Limb (tissue), 2 donors: ENCODE measurements at regions not wholly inside any gene's neighbourhood (a gene's known extent, or its start where the extent isn't known, plus 50 kb on each side); places are given as distances from the start of the nearest gene placed in this dataset.
"Not testable (repeated sequence)": the region's sequence is repeated elsewhere in the genome, so short reads cannot be mapped to it uniquely, and the experiment has no call there.

Experiments used
- DNase-seq, 2 donors: peaks; one replicate each; pipeline ENCODE4 v3.0.0-alpha.2; 2016; ENCODE audit errors: extremely low spot score in 2 of 2

GRCh38 chr12:65728848-65729793 is 95.2 kb upstream of the HMGA2 start:
- DNase-seq: peak in 1 of 2 donors; percentile 55

GRCh38 chr12:65731771-65732170 is 92.5 kb upstream of the HMGA2 start:
- no peak for DNase-seq

DNA sequence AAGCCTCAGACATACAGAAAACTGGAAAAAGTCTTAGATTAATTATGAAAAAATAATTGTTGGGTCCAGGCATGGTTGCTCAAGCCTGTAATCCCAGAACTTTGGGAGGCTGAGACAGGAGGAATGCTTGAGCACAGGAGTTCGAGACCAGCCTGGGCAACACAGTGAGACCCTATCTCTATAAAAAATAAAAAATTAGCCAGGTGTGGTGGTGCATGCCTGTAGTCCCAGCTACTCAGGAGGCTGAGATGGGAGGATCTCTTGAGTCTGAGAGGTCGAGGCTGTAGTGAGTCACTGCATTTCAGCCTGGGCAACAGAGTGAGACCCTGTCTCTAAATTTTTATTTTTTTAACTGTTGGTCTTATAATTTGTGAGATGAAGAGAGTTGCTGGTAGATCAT is 90.6 kb upstream of the HMGA2 start:
- DNase-seq: not testable (repeated sequence)

DNA sequence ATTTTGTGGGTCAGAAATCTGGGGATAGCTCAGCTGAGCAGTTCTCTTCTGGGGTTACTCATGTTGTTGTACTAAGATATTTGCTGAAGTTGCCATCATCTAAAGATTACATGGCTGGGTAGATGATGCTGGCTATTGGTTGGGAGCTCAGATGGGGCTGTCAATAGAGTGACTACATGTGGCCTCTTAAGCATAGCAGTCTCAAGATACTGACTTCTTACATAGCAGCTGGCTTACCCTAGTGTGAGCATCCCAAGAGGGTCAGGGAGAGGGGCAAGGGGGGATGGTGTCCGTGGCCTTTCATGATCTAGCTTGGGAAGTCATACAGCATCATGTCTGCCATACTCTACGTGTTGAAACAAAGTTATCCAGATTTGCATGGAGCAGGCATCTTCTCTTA is 90.1 kb upstream of the HMGA2 start:
- no peak for DNase-seq

- DNase-seq: no peak
Observed at GRCh38 chr12:65739606-65740005, 84.7 kb upstream of the HMGA2 start.

DNA sequence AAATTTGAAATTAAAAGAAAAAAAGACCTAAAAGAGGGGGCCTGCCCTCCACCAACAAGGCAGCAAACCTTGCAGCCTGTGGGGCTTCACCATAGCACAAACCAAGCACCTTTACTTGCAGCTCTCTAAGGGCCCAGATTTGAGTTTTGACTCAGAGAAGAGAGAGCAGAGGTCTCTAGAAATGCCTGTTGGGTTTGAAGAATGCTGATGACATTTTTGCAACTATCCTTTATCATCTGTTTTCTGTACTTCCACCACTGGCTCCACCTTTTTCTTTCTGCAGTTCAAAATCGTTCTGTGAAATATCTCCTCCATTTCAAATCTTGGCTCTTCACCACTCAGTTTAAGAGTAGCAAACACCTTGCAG is 83.8 kb upstream of the HMGA2 start:
- no peak for DNase-seq

DNA sequence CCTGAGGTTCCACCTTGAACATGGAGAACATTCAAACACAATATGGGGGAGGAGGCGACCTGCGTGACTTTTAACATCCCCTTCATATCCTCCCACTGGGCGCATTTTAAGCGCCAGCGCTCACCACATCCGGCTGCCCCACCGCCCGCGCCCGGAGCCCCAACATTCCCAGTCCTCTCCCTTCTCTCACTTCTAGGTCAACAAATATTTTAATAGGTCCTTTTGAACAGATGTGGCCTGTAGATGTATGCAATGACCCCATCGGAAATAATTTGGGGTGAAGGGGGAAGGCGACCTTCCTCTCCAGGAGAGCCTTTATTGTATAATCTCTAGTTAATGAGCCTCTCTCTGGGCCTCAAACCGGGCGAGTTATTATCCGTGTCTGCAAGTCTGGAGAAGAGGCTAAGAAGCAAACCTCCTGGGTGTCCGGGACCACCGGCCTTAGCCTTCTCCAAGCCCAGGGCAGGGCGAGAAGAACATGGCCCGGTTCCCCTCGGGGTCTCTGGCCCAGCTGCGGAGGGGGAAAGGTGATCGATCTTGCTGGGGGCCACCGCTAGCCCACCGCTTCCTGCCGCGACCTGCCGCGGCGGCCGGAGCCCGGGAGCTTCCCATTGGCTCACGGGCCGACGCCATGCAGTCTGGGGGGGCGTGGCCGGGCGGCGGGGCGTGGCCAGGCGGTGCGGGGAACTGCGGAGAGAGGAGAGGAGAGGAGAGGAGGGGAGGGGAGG is 83.2 kb upstream of the HMGA2 start:
- DNase-seq: peak; percentile 87 to 96

DNA sequence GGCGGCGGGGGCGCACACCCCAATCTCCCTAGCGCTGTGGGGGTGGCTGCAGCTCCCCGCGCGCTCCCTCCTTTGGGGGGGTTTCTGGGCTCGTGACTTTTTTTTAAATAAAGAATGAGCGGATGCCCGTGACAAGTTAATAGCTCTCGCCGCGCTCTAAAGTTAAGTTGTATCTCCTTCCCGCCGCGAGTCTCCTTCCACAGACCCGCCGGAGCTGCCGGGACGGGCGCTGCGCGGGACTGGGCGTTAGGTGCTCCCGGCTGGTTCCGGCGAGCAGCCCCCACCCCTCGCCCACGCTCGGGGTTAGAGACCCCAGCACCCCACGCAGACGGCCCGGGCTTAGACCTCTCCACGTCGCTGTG is 82.6 kb upstream of the HMGA2 start:
- peak in 1 of 2 donors; percentile 62 for DNase-seq

DNA sequence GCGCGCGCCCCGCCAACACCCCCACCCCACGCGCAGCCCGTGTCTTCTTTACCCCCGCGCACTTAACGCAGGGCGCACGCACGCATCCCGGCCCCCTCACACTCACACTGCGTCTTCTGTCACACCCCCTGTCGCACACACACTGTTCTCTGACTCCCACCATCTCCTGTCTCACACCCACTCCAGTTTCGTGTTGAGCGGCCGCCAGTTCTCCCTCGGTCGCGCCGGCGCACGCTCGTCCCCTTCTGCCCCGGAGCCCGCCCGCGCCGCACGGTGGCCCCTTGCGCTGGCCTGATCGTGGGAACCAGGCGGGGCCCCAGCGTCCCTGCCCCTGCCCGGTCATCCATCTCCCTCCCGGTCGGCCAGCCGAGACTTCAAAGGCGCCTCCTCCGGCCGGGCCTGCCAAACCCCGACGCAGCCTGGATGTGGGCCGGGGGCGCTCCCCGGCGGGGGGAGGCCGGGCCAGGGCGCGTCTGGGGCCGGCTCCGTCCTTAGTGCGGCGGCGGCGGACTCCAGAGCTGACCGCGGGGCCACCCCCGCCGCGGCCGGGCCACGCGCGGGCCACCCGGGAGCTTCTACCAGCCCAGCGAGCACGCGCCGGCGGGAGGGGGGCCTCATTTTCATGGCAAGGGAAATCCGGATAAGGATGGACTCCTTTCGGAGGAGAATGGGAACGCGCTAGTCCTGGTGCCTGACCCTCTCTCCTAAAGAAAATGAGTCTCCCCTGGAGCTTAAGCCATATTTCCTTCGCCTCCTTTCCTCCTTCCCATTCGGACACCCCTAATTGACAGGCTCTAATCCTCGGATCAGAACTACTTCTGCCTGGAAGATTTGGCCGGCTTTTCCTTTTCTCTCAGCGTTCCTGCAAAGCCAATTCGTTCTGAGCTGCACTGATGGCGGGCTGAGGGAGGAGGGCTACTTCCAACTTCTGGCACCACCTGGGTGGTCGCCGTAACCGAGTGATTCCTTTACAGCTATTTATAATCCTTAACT is 82.0 kb upstream of the HMGA2 start:
- peak; percentile 64 to 85 for DNase-seq

- not testable (repeated sequence) for DNase-seq
Observed at GRCh38 chr12:65744236-65744840, 79.9 kb upstream of the HMGA2 start.

DNA sequence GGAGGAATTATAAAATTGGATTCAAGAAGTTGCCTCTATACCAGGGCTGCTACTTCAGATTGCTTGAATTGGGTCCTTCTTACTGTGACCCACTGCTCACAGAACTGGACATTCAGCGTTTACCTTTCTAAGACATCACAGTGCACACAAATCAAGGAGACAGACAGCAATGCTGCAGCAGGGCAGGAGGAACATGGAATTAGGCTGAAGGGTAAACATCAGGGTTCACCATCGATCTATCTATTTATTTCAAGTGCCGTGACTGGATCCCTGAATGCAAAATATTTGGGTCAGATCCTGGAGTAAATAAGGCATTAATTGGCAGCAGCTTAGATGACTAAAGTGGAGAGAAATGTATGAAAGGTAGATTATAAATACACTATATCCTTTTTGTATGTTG is 76.9 kb upstream of the HMGA2 start:
- no peak for DNase-seq

GRCh38 chr12:65748332-65748731 is 76.0 kb upstream of the HMGA2 start:
- no peak for DNase-seq

DNA sequence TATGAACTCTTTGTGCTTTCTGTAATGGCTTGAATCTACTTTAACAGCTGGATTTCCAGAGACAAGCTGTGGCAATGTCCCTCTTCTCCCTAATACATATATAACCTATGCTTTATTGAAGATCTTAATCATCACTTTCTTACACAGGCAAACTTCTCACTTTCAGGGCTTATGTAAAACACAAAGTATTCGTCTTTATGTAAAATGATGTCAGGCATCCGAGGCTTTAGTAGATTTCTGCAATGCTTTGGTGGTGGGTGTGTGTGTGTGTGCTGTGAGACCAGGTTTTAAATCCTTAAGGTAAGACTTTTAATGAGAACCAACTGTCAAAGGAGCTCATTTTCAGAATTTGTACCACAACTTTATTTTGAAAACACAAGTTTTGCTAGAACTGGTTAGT is 70.0 kb upstream of the HMGA2 start:
- no peak for DNase-seq

- DNase-seq: no peak
Observed at GRCh38 chr12:65754744-65755595, 69.3 kb upstream of the HMGA2 start.

DNA sequence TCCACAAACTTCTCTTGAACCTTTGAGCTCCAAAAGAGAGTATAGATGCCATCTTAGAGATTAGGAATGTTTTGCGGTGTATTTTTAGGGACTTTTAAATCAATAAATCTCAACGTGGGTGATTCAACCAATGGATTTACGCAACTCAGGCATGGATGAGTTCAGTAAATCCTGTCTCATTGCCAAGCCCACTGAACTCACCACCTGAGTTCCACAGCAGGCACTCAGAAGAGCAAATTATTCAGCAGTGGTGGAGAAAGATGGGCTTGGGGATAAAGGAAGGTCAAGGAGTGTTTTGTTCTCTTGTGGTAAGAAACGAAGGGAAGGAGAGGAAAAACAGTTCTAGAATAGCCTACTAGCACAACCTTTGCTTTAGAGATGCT is 68.7 kb upstream of the HMGA2 start:
- DNase-seq: no peak

DNA sequence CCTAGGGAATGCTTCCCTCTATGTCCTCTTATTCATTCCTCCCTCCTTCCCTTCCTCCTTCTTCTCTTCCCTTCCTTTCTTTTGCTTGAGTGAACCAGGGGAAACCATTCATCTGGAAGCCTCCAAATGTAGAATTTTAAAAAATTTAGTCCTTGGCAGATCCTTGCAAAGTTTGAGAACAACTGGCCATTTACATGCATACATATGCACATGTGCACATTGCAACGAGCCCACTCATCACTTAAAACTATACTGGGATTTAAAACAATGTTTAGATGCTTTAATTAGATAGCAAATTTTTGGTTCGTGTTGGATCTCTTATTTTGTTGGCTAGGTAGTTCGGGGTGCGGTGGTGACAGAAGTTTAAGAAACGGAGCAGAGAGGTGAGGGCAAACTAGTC is 68.0 kb upstream of the HMGA2 start:
- no peak for DNase-seq

DNA sequence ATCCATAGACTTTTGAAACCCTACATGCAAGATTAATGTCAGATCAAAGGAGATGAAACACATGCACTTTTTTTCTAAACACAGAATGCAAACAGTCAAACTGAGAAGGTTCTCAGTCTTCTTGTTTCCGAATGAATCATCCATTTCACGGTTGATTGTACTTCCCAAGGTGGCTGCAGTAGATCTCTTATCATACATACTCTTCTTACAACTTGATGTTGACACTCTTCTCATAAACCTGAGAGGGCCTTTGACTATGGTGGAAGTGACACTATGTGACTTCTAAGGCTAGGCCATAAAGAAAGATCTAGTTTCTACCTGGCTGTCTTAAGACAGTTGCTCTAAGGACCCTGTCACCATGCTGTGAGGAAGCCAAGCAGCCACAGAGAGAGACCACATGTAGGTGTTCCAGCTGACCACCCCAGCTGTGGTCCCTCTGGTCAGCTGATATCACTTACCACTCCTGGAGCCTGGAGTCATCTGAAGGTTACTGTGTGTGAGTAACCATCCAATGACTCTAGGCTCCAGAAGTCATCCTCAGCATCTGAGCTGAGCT is 67.2 kb upstream of the HMGA2 start:
- DNase-seq: no peak

DNA sequence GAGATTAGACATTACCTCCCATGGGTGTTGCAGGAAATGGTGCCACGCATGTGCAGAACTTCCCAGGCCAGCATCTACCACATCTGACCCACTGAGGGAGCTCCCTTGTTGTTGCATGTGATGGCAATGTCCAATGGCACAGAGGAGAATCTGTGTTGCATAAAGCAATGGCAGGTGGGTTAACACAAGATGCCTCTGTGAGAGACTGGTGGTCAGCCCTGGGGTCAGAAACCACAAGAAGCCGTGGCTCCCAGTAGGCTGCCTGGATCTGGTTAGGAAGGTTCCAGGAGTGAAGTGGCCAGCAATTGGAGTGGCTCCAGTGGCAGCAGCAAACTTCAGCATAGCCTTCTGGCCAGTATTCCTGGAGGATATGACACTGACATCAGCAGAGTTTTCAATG is 65.9 kb upstream of the HMGA2 start:
- no peak for DNase-seq

DNA sequence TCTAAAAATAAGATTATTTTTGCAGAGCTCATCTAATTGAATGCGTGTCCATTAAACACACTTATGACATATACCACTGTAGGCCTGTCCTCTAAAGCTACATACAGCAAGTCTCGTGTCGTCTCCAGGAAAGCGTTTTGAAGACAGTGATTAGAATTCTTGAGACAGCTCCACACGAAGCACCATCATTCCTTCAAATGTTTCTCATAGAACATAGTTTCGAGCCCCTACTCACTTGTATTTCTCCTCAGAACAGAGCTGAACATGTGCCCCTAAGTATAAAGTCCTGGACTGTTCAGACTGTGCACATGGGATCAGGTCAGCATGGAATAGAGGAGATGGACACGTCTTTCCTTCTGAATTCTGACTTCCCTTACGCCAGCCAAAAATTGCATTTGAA is 64.5 kb upstream of the HMGA2 start:
- no peak for DNase-seq

DNA sequence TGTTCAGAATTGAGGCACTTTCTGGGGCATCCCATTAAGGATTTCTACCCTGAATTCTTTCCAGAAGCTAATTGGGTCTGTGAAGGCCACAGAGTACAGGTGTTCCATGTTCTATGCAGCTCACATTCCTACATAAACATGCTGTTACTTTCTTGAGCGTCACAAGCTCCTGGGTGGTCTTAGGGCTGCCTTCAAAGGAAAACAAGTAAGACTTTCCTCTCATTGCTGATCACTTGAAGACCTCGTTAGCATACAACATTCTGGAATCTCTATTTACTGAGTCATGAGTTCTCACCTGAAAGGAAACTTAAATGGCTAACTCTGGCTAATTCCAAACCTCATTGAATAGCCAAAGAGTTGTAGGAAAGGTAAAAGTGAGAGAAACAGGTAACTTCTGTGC is 63.0 kb upstream of the HMGA2 start:
- DNase-seq: no peak
